HG03159 (cell line): ENCODE measurements at regions not wholly inside any gene's neighbourhood (a gene's known extent, or its start where the extent isn't known, plus 50 kb on each side); places are given as distances from the start of the nearest gene placed in this dataset.
"Not testable (repeated sequence)": the region's sequence is repeated elsewhere in the genome, so short reads cannot be mapped to it uniquely, and the experiment has no call there.

Experiments used
- ATAC-seq: cut with Tn5 transposase; IDR thresholded peaks from one replicate; pipeline ENCODE4 v1.9.1; 2021; ENCODE audit warnings: mild to moderate bottlenecking, moderate library complexity; ENCODE audit not compliant: unreplicated experiment

- ATAC-seq, result no peak
Observed at GRCh38 chr10:124324856-124325632, 93.7 kb downstream of the OAT start.

DNA sequence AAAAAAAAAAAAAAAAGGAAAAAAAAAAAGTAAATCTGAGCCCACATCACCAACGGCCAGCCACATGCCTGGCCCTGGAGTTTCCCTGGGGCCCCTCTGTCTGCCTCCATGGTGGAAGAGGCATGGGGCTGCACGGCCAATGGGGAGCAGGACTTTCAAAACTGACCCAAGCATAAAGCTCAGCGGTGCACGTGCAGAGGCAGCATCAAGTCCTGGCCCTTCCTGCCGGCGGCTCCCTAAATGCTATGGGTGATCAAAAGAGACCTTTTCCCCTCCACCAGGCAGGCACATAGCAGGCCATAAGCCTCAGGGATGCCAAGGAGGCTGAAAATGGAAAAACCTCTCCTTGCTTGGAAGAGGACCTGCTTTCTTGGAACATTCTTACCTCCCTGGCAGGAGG is 94.3 kb downstream of the OAT start:
- no peak for ATAC-seq

DNA sequence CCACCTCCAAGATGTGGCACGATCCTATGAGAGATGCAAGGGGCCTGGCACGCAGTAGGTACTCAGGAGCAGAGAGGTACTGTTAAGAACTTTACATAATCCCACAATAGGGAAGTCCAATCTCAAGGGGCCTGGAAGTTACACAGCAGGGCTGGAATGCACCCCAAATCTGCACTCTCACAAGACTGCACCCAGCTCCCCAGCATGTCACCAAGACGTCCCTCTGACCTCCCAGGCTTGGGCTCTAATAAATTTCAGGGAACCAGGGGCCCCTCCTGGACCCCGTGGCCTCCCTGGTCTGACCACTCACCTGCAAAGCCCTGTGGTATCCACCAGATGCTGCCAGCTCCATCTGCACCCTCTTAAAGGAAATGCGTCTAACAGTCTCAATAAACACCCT is 94.9 kb downstream of the OAT start:
- ATAC-seq, result no peak

DNA sequence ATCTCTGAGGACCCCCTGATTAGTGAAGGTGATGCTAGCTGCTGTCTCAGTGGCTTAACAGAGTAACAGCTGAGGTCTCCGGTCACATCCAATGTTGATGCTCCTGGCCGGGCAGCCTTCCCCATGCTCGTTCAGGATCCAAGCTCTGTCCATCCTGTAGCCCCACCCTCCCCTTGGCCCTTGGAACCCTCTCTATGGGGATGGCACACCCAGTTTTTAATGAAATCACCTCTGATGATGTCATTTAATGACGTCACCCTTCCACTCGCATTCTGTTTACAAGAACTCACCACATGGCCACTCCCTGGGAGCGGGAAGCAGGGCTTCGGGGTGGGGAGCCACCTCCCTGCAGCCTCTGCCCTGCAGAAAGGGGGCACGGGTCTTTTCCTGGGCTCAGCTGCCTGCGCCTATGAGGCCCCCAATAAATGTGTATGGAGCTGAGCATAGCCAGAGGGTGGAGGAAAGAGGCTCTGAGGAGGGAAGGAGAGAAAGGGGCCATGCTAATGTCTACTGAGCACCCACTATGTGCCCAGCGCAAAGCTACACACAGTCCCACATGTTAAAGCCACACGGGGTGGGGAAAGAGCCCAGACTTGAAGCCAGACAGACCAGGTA is 95.5 kb downstream of the OAT start:
- no peak for ATAC-seq

DNA sequence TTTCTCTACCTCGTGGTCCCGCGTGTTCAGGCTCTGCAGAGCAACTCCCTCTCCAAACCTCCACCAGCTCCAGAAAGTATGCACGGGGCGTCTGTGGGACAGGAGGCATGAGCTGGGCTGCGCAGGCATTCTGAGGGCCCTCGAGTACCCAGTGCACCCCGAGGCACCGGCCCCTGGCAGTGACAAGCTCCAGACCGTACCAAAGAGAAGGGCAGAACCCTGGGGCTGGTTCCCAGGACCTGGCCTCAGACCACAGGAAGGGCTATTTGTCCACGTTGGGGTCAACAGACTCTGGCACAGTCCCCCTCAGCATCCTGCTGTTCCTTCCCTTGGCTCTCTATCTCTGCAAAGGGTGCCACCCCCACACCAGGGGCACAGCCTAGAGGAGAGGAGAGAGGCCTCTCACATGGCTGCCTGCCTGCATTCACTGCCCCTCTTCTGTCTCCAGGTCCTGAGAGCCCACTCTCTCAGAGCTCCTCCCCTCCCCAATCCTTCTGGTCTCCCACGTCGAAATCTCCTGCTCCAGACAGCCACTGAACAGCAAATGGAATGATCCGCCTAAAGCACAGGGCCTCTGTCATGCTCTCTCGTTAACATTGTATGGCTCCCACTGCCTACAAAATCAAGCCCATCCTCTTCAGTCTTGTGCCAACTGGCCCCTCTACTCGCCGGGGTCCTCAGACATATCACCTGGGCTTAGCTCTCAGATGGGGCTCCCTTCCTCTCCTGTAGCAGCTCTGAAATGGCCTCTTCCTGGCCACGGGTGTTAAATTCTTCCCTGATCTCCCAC is 96.3 kb downstream of the OAT start:
- no peak for ATAC-seq

DNA sequence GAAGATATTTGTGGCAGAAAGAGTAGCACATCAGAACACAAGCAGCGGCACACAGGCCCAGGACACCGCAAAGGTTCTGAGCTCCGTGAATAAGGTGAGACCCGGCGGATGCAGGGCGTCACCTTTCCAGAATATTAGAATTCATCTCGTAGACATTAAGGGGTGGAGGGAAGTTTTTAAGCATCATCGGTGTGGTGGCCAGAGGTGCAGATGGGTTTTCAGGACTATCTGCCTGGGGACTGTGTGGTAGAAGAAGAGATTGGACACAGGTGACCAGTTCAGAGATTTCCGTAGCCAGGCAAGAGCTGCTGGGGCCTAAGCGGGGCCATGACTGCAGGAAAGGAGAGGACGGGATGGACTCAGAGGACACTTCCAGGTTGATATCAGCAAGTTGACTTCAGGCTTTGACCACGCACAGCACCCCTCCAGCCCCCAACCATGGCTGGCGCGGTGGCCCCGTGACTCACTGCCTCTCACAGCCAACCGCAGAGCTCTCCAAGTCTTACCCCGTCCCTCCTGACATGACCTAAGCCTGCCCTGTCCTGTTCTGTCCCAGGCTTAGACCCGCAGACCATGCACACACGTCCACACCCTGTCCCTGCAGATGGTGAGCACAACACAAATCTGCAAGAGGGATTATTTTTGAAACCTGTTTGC is 97.2 kb downstream of the OAT start:
- no peak for ATAC-seq

- no peak for ATAC-seq
Observed at GRCh38 chr10:124320778-124321432, 97.8 kb downstream of the OAT start.

DNA sequence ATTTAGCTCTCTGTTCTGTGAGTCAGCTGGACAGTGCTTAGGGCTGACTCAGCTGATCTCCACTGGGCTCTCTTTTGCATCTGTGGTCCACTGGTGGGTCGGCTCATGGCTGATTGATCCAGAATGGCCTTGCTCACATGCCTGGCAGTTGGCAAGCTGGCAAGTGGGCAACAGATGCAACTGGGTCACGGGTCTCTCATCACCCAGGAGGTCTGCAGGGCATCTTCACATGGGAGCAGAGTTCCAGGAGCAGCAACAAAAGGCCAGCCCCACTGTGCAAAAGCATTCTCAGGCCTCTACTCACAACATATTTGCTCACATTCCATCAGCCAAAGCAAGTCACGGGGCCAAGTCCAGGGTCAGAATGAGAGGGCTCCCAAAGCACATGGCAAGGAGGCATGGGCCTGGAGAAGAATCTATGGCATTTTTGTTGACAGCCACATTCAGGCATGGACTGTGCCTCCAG is 98.8 kb downstream of the OAT start:
- no peak for ATAC-seq

GRCh38 chr10:124319520-124319919 is 99.2 kb downstream of the OAT start:
- not testable (repeated sequence) for ATAC-seq

DNA sequence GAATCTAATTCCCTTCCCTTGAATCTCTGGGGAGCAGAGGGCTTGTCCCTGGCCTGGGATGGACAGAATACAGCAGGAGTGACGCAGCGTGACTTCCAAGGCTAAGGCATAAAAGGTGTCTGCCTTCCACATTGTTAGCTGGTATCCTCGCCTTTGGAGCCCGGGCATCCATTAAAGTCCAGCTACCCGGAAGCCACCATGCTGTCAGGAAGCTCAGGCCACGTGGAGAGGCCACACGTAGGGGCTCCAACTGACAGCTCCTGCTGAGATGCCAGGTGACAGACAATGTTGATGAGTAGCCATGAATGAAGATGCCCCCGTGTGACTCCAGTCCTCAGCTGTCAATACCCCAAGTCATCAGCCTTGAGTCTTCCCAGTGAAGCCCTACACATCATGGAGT is 99.9 kb downstream of the OAT start:
- ATAC-seq, result no peak

DNA sequence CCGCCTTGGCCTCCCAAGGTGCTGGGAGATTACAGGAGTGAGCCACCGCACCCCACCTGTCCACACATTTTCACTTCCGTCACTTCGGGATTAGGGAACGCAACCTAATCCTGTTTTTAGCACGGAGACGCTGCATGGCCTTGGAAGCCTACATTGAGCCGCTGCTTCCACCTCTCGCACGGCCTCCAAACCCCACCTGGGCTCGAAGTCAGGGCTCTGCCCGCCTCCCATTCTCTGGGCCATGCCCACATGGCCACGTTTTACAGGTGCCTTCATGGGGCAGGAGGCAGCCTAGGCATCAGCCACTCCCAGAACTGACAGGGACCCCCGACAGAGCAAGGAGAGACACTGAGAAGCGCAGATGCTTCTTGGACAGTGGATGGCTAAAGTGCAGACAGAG is 100.6 kb downstream of the OAT start:
- no peak for ATAC-seq

DNA sequence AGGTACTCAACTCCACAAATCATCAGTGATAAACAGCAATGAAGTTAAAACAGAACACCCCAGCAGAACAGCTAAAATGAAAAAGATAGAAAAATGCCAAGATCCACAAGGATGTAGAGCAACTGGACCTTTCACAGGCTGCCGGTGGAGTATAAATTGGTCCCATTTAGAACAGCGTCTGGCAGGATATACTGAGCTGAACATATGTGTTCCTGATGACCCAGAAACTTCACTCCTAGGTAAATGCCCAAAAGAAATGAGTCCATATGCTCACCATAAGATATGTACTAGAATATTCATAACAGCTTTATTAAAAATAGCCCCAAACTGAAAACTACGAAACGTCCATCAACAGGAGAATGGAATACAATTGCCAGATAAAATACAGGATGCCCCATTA is 102.4 kb downstream of the OAT start:
- ATAC-seq, result no peak

GRCh38 chr10:124315591-124316270 is 103.0 kb downstream of the OAT start:
- no peak for ATAC-seq

DNA sequence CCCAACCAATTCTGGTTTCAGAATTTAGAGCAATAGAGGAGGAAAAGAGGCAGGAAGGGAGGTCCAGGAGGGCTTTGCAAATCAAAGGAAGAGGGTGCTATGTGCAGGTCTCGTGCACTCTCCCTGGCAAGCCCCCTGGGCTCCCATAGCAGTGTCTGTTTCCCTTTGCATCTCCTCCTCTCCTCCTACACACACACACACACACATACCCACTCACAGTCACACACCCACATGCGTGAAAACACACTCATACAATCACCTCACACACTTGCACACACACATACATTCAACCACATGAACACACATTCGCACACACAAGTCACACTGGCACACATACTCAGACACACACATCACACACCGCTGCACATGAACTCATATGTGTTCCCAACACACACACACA is 105.3 kb downstream of the OAT start:
- ATAC-seq, result no peak

DNA sequence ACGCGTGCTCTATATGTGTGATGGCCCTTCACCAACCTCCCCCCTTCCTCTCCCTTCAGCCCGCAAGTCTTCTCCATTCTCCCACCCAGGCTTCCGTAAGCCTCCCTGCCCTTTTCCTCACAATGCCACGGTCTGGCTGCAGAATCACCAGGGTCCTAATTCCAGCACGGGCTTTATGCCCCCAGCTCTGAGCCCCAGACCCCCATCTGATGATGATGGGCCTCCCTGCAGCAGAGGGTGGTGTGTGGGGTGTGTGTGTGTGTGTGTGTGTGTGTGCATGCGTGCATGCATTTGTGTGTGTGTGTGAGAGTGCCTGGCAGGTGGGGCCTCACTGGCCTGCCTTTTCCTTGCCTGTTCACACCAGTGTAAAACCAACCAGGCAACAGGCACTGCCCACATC is 109.9 kb downstream of the OAT start:
- ATAC-seq, result no peak

DNA sequence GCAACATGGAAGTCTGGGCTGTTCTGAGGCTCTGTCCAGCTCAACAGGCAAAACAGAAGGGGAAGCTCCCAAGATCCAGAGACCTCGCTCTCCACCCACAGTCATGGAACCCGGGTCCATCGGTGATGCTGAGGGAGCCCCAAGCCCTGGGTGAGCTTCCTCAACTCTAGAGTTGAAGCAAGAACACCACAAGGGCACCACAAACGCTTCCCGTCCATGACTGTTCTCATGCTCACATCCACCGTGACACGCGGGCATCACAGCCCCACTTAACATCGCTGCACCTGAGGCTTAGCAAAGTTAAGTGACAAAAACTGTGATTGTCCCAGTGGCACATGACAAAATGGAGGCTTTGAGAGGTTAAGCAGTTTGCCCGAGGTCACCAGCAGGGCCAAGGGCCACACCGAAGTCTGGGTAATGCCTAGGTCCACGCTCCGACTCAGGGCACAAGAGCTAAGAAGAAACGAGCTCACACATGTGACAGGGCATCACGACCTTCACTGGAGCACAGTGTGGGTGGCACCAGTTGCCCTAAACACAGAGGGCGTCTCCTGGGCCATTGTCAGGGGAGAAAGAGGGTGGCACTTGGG is 110.6 kb downstream of the OAT start:
- ATAC-seq, result no peak

- ATAC-seq, result no peak
Observed at GRCh38 chr10:124307591-124307990, 111.1 kb downstream of the OAT start.

DNA sequence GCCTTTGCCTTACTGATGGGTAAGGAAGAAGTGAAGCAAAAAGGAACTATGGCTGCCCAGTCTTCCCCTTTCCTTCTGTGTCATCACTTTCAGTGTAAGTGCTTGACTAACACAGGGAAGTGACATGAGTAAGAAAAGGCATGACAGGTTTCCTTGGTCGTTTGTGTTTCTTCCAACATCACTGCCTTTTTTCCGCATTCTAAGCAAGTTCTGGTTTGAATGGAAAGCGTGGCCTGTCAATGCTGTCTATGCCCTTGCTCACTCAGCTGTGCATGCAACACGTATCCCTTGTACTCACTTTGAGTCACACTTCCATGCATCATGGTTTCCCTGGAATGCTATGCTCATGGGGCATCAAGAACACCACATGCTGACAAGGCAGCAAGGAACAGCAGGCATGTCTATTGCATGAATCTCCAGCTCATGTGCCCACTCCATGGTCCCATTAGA is 111.8 kb downstream of the OAT start:
- ATAC-seq, result no peak

- no peak for ATAC-seq
Observed at GRCh38 chr10:124306520-124306919, 112.2 kb downstream of the OAT start.

DNA sequence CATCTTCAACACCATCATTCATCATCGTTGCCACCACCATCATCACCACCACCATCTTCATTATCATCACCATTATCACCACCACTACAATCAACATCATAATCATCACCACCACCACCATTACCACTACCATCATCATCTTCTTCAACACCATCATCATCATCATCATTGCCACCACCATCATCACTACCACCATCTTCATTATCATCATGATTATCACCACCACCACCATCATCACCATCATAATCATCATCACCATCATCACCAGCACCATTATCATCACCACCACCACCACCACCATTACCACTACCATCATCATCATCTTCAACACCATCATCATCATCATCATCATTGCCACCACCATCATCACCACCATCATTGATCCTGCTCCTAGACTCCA is 112.7 kb downstream of the OAT start:
- ATAC-seq, result no peak
